GM12878 (cell line): ENCODE measurements at regions not wholly inside any gene's neighbourhood (a gene's known extent, or its start where the extent isn't known, plus 50 kb on each side); places are given as distances from the start of the nearest gene placed in this dataset.

Experiments used
- ATF2 ChIP-seq: IDR thresholded peaks from 2 replicates; pipeline ENCODE4 v1.6.1; 2012; ENCODE audit warnings: low read length, inconsistent platforms
- CTCF ChIP-seq, 3 experiments: IDR thresholded peaks in 2 of 3; conservative IDR thresholded peaks in 1 of 3; 2 replicates each; pipeline ENCODE4 v1.5.1; 2011; ENCODE audit warnings: low read depth in 3 of 3, low read length in 3 of 3, mild to moderate bottlenecking in 3 of 3, control low read depth in 2 of 3, moderate library complexity in 2 of 3, inconsistent platforms in 1 of 3, mixed read lengths in 1 of 3; ENCODE audit not compliant: control insufficient read depth in 2 of 3, insufficient read depth in 1 of 3; ENCODE audit errors: extremely low read depth in 1 of 3
- E4F1 ChIP-seq: fragments of 450-650 bp; IDR thresholded peaks from 2 replicates; pipeline ENCODE4 v1.6.1; 2018; ENCODE audit warnings: borderline replicate concordance, mild to moderate bottlenecking; ENCODE audit not compliant: partially characterized antibody
- JUNB ChIP-seq: IDR thresholded peaks from 2 replicates; pipeline ENCODE4 v1.6.1; 2016; ENCODE audit warnings: antibody characterized with exemption, mild to moderate bottlenecking
- MAX ChIP-seq: IDR thresholded peaks from 2 replicates; pipeline ENCODE4 v1.6.1; 2012; ENCODE audit warnings: low read depth, low read length, improper control_type of control experiment
- MTA2 ChIP-seq: fragments of 450-650 bp; IDR thresholded peaks from 2 replicates; pipeline ENCODE4 v1.6.1; 2016; ENCODE audit warnings: low read depth, mild to moderate bottlenecking, moderate library complexity
- NBN ChIP-seq: fragments of 450-650 bp; IDR thresholded peaks from 2 replicates; pipeline ENCODE4 v1.6.1; 2016
- NFYA ChIP-seq: IDR thresholded peaks from 2 replicates; pipeline ENCODE4 v1.6.1; 2011; ENCODE audit warnings: low read depth, mild to moderate bottlenecking, low read length, improper control_type of control experiment, borderline replicate concordance
- NRF1 ChIP-seq: conservative IDR thresholded peaks from 2 replicates; pipeline ENCODE4 v1.6.1; 2011; ENCODE audit warnings: mild to moderate bottlenecking, low read depth, low read length, improper control_type of control experiment
- SPI1 ChIP-seq: IDR thresholded peaks from 2 replicates; pipeline ENCODE4 v1.6.1; 2011; ENCODE audit warnings: low read depth, mild to moderate bottlenecking, low read length, moderate library complexity, borderline replicate concordance; ENCODE audit not compliant: insufficient read depth
- SRF ChIP-seq, 2 experiments: IDR thresholded peaks; 2 replicates each; pipeline ENCODE4 v1.6.1; 2011; ENCODE audit warnings: low read depth in 2 of 2, low read length in 2 of 2, mild to moderate bottlenecking in 1 of 2, moderate library complexity in 1 of 2
- TAF1 ChIP-seq: IDR thresholded peaks from 2 replicates; pipeline ENCODE4 v1.6.1; 2011; ENCODE audit warnings: mild to moderate bottlenecking, low read depth, low read length, borderline replicate concordance
- TCF3 ChIP-seq: IDR thresholded peaks from 2 replicates; pipeline ENCODE4 v1.6.1; 2012; ENCODE audit warnings: low read depth, mild to moderate bottlenecking, low read length, borderline replicate concordance; ENCODE audit not compliant: insufficient read depth
- USF2 ChIP-seq: IDR thresholded peaks from 2 replicates; pipeline ENCODE4 v1.6.1; 2011; ENCODE audit warnings: low read depth, low read length, improper control_type of control experiment, borderline replicate concordance
- ZNF592 ChIP-seq: fragments of 450-650 bp; IDR thresholded peaks from 2 replicates; pipeline ENCODE4 v1.6.1; 2017; ENCODE audit warnings: mild to moderate bottlenecking, moderate library complexity

GRCh38 chr6:41463062-41463930 lies 82.9 kb upstream of the FOXP4 start (continued):
- TF ChIP-seq NRF1 (no peak), JUNB (no peak), ATF2 (no peak), ZNF592 (no peak), NFYA (no peak), TAF1 (no peak), NBN (0 out of 2 replicates have a peak, but pooled peaks have one; percentile 39), MTA2 (no peak), TCF3 (no peak), E4F1 (no peak), MAX (no peak), SRF (IDR thresholded peaks at IDR 0.05; ENCODE audit: low read depth in 2 of 2, low read length in 2 of 2) (no peak), USF2 (no peak), CTCF (IDR thresholded peaks at IDR 0.05 in 2 of 3, conservative IDR thresholded peaks at IDR 0.05 in 1 of 3; ENCODE audit: control insufficient read depth in 2 of 3, extremely low read depth in 1 of 3, insufficient read depth in 1 of 3, low read depth in 3 of 3, low read length in 3 of 3) (peak; percentile 74 to 82 (median 81)), SPI1 (no peak)
